HG03103 (cell line): ENCODE measurements at regions not wholly inside any gene's neighbourhood (a gene's known extent, or its start where the extent isn't known, plus 50 kb on each side); places are given as distances from the start of the nearest gene placed in this dataset.

Experiments used
- ATAC-seq: cut with Tn5 transposase; IDR thresholded peaks from one replicate; pipeline ENCODE4 v1.9.1; 2021; ENCODE audit warnings: low read depth; ENCODE audit not compliant: unreplicated experiment

- no peak for ATAC-seq
Observed at GRCh38 chr2:150630587-150631235, 143.2 kb upstream of the RND3 start.

- ATAC-seq: no peak
Observed at GRCh38 chr2:150627526-150627925, 140.1 kb upstream of the RND3 start.

GRCh38 chr2:150626934-150627411 is 139.5 kb upstream of the RND3 start:
- ATAC-seq: no peak

- ATAC-seq: no peak
Observed at GRCh38 chr2:150625741-150626140, 138.3 kb upstream of the RND3 start.

GRCh38 chr2:150625303-150625702 is 137.8 kb upstream of the RND3 start:
- ATAC-seq: no peak

GRCh38 chr2:150624001-150624401 is 136.5 kb upstream of the RND3 start:
- ATAC-seq: no peak

- ATAC-seq: no peak
Observed at GRCh38 chr2:150621526-150622213, 134.2 kb upstream of the RND3 start.

- ATAC-seq: no peak
Observed at GRCh38 chr2:150620855-150621254, 133.4 kb upstream of the RND3 start.

- ATAC-seq: no peak
Observed at GRCh38 chr2:150620416-150620815, 132.9 kb upstream of the RND3 start.

GRCh38 chr2:150619607-150620330 is 132.3 kb upstream of the RND3 start:
- no peak for ATAC-seq

GRCh38 chr2:150618245-150618895 is 130.9 kb upstream of the RND3 start:
- no peak for ATAC-seq

- ATAC-seq: no peak
Observed at GRCh38 chr2:150617351-150617978, 130.0 kb upstream of the RND3 start.

GRCh38 chr2:150612957-150613710 is 125.7 kb upstream of the RND3 start:
- no peak for ATAC-seq

GRCh38 chr2:150610670-150611279 is 123.3 kb upstream of the RND3 start:
- no peak for ATAC-seq

GRCh38 chr2:150609831-150610582 is 122.5 kb upstream of the RND3 start:
- no peak for ATAC-seq

GRCh38 chr2:150608341-150608740 is 120.9 kb upstream of the RND3 start:
- ATAC-seq: no peak

GRCh38 chr2:150607390-150607811 is 119.9 kb upstream of the RND3 start:
- ATAC-seq: no peak

GRCh38 chr2:150606380-150607060 is 119.1 kb upstream of the RND3 start:
- ATAC-seq: no peak
